Progenitor cell of endocrine pancreas (in vitro differentiated cells): ENCODE measurements at regions not wholly inside any gene's neighbourhood (a gene's known extent, or its start where the extent isn't known, plus 50 kb on each side); places are given as distances from the start of the nearest gene placed in this dataset.

Source experiments
- DNase-seq: peaks from one replicate; pipeline ENCODE4 v3.0.0; 2021; ENCODE audit warnings: low spot score; ENCODE audit not compliant: unreplicated experiment
- H3K27ac Mint-ChIP-seq: 2 replicates; pipeline ENCODE4 v1.8.0; 2021; ENCODE audit warnings: mild to moderate bottlenecking, moderate library complexity, mixed read lengths
- H3K27me3 Mint-ChIP-seq: 2 replicates; pipeline ENCODE4 v1.8.0; 2021; ENCODE audit warnings: mixed read lengths
- H3K36me3 Mint-ChIP-seq: 2 replicates; pipeline ENCODE4 v1.8.0; 2022; ENCODE audit warnings: mixed read lengths; ENCODE audit not compliant: insufficient read depth
- H3K4me1 Mint-ChIP-seq: 2 replicates; pipeline ENCODE4 v1.8.0; 2021; ENCODE audit warnings: low read depth, mixed read lengths
- H3K4me3 Mint-ChIP-seq: 2 replicates; pipeline ENCODE4 v1.8.0; 2021; ENCODE audit warnings: low read depth, mild to moderate bottlenecking, moderate library complexity, mixed read lengths
- H3K9me3 Mint-ChIP-seq: 2 replicates; pipeline ENCODE4 v1.8.0; 2021; ENCODE audit warnings: low read depth, mixed read lengths
- TF ChIP-seq, protein P1 (sequence below): fragments of 200-600 bp; sonication (generic); IDR thresholded peaks from one replicate; pipeline ENCODE4 v1.5.0; 2021; ENCODE audit warnings: antibody characterized with exemption, mild to moderate bottlenecking; ENCODE audit not compliant: unreplicated experiment

DNA sequence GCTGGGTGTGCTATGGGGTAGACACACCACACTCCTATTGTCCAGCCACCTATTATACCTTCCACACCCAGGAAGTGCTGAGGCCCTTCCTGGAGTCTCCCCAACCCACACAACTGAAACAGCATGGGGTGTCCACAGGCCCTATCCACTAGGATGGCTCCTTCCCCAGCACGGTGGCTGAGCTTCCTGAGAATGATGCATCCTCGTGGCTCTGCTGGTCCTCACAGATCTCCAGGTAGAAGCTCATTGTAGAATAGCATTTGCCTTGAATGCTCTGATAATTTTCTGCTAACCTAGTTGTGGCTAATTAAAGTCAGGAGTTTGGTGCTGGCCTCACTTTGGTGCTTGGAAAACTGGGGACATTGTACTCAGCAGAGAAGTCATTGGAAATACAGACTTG is 182.6 kb downstream of the ANKRD30B start:
- H3K4me1 Mint-ChIP-seq: no peaks in the 10 kb centered on the region
- no peak overlapping the region for H3K27ac Mint-ChIP-seq
- TF ChIP-seq, protein P1, sequence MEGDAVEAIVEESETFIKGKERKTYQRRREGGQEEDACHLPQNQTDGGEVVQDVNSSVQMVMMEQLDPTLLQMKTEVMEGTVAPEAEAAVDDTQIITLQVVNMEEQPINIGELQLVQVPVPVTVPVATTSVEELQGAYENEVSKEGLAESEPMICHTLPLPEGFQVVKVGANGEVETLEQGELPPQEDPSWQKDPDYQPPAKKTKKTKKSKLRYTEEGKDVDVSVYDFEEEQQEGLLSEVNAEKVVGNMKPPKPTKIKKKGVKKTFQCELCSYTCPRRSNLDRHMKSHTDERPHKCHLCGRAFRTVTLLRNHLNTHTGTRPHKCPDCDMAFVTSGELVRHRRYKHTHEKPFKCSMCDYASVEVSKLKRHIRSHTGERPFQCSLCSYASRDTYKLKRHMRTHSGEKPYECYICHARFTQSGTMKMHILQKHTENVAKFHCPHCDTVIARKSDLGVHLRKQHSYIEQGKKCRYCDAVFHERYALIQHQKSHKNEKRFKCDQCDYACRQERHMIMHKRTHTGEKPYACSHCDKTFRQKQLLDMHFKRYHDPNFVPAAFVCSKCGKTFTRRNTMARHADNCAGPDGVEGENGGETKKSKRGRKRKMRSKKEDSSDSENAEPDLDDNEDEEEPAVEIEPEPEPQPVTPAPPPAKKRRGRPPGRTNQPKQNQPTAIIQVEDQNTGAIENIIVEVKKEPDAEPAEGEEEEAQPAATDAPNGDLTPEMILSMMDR: no peak
- H3K4me3 Mint-ChIP-seq: no peak overlapping the region
- peaks cover 2% of the 10 kb centered on the region for H3K36me3 Mint-ChIP-seq
- no peaks in the 10 kb centered on the region for H3K27me3 Mint-ChIP-seq
- no peak for DNase-seq
- peaks cover 52% of the 10 kb centered on the region for H3K9me3 Mint-ChIP-seq

DNA sequence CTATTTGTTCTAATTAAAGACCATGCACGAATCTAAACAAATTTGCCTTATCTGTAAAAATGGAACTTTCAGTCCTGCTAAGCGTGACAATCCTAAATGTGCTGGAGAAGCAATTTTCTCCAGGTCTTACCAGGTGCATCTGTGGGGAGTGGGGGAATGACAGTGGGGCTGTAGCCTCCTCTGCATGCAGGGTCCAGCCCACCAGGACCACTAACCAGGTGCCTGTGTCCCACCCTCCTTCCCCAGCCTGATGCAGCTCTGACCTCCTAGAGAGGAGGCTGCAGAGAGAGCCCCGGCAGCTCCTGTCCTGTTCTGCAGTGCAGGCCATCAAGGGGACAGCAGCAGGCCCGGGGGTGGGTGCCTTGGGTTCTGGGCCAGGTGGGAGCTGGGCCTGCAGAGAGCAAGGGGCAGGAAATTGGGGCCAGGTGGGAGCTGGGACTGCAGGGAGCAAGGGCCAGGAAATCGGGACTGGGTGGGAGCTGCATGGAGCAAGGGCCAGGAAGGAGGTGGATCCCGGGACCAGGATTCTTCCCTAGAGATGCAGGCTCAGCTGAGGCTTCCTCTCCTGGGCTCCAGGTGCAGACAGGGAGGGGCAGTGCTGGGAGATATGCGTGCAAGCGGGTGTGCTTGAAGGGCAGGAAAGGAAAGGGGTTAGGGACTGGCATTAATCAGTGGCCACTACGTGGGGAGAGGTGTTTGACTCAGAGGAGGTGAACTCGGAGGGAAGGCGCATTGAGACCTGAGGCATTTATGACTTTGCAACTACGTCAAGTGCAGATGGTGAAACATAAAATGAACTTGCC is 185.3 kb downstream of the ANKRD30B start:
- Mint-ChIP-seq H3K36me3 (peaks cover 3% of the 10 kb centered on the region), H3K9me3 (peaks cover 59% of the 10 kb centered on the region), H3K4me3 (no peak overlapping the region), H3K27ac (no peak overlapping the region), H3K27me3 (no peaks in the 10 kb centered on the region), H3K4me1 (no peaks in the 10 kb centered on the region)
- TF ChIP-seq, protein P1: no peak
- DNase-seq: no peak

DNA sequence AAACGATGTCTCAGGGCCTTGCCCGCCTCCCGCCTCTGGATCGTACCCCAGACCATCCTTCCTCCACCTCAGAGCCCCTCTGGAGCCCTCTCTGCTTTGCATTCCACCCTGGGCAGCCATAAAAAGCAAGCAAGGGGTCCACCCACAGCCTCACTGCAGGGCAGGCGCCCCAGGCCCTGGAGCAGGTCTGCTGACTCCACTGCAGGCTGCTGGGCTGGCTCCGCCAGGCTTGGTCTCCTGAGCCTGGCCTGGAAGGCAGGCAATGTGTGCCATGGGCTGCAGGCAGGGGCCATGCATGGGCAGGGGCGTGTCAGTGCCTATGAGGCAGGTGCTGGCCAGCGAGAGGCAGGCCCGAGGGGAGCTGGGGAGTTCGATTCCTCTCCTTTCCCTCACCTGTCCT is 186.0 kb downstream of the ANKRD30B start:
- Mint-ChIP-seq H3K4me1 (no peaks in the 10 kb centered on the region), H3K4me3 (no peak overlapping the region), H3K9me3 (peaks cover 61% of the 10 kb centered on the region), H3K27me3 (no peaks in the 10 kb centered on the region), H3K27ac (no peak overlapping the region), H3K36me3 (peaks cover 3% of the 10 kb centered on the region)
- TF ChIP-seq, protein P1: no peak
- DNase-seq: no peak

DNA sequence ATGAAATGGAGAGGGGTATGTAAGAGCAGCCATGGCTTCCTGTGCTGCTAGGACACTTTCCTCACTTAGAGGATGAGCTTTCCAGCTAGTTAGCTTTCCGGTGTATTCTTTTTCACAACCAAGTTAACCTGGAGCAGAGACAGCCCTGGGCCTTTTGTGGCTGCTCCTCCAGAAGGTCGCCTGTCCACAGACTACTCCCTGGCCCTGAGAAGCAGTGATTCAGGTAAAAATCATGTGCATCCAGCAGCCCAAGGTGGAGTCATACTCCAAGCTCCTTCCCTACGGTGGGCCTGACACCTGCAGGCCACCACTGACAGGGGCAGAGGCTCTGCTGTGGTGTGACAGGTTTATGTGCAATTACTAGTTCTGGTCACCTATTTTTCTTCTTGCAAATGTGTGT is 187.2 kb downstream of the ANKRD30B start:
- TF ChIP-seq, protein P1: no peak
- no peak for DNase-seq
- no peaks in the 10 kb centered on the region for H3K4me1 Mint-ChIP-seq
- peaks cover 1% of the 10 kb centered on the region for H3K36me3 Mint-ChIP-seq
- no peak overlapping the region for H3K27ac Mint-ChIP-seq
- H3K4me3 Mint-ChIP-seq: no peak overlapping the region
- no peaks in the 10 kb centered on the region for H3K27me3 Mint-ChIP-seq
- peaks cover 51% of the 10 kb centered on the region for H3K9me3 Mint-ChIP-seq

DNA sequence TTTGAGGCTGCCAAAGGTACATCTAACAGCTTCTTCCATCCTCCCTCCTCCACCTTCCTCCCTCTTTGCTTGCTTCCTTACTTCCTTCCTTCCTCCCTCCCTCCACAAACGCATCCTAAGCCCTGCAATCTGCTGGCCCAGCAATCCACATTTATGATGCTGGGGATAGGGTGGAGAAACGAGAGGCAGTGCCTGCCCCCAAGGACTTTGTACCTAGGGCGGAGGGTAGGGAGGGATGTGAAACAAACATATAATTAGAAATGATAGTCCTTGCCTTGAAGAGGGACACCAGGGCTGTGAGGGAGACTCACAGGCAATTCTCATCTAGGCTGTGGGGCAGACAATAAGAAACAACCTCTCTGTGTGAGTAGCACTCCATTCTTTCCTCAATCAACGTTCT is 188.3 kb downstream of the ANKRD30B start:
- Mint-ChIP-seq H3K27me3 (no peaks in the 10 kb centered on the region), H3K4me3 (no peak overlapping the region), H3K27ac (no peak overlapping the region), H3K9me3 (peaks cover 44% of the 10 kb centered on the region), H3K36me3 (peaks cover 1% of the 10 kb centered on the region), H3K4me1 (no peaks in the 10 kb centered on the region)
- DNase-seq: no peak
- TF ChIP-seq, protein P1: no peak
